Tibial nerve (tissue), 3 donors: ENCODE measurements at regions not wholly inside any gene's neighbourhood (a gene's known extent, or its start where the extent isn't known, plus 50 kb on each side); places are given as distances from the start of the nearest gene placed in this dataset.

Experiments
- CTCF ChIP-seq, 5 experiments: fragments of 200-600 bp in 3 of 5; fragments of 450-650 bp in 2 of 5; sonication (generic) in 3 of 5; IDR thresholded peaks; one replicate each; pipeline ENCODE4 v1.5.1; 2016 to 2019; ENCODE audit warnings: antibody characterized with exemption in 5 of 5, mild to moderate bottlenecking in 3 of 5, moderate library complexity in 2 of 5
- POLR2A ChIP-seq, 2 donors: fragments of 450-650 bp; IDR thresholded peaks; one replicate each; pipeline ENCODE4 v1.6.1; 2017; ENCODE audit warnings: antibody characterized with exemption in 2 of 2, mild to moderate bottlenecking in 2 of 2, moderate library complexity in 2 of 2

GRCh38 chr9:103167530-103167929 lies 172.4 kb downstream of the CYLC2 start:
- no peak for TF ChIP-seq CTCF (IDR thresholded peaks at IDR 0.05)
- no peak for TF ChIP-seq POLR2A (IDR thresholded peaks at IDR 0.05)
